ENCODE measurements at regions not wholly inside any gene's neighbourhood (a gene's known extent, or its start where the extent isn't known, plus 50 kb on each side); places are given as distances from the start of the nearest gene placed in this dataset.
A peak's percentile ranks its signal among the peaks of the same experiment; 100 is the strongest.

DNA sequence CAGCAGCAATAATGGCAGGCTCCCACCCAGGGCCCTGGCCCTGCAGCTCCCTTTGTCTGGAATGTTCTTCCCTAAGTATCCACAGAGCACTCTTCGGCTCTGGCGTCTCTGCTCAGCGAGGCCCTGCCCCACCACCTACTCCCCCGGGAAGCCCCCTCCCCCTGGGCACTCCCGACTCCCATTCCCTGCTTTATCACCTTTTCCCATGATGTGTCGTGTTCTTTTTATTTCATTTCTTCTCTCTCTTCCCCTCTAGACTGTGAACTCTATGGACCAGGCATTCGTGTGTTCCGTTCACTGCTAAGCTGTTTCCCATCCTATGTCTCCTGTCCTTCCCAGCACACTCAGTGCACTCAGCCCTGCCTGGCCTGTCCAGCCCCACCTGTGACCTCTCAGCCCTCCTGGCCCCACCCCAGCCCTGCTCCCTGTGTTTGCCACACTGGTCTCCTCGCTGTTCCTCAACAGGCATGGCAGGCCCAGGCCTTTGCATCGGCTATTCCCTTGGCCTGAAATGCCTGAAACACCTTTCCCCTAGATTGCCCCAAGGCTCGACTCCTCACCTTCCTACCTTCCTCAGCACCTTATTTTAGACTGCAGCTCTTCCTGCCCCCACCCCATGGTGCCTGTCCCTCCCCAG lies 107.4 kb downstream of the TPRA1 start:
- DNase-seq: no peak

DNA sequence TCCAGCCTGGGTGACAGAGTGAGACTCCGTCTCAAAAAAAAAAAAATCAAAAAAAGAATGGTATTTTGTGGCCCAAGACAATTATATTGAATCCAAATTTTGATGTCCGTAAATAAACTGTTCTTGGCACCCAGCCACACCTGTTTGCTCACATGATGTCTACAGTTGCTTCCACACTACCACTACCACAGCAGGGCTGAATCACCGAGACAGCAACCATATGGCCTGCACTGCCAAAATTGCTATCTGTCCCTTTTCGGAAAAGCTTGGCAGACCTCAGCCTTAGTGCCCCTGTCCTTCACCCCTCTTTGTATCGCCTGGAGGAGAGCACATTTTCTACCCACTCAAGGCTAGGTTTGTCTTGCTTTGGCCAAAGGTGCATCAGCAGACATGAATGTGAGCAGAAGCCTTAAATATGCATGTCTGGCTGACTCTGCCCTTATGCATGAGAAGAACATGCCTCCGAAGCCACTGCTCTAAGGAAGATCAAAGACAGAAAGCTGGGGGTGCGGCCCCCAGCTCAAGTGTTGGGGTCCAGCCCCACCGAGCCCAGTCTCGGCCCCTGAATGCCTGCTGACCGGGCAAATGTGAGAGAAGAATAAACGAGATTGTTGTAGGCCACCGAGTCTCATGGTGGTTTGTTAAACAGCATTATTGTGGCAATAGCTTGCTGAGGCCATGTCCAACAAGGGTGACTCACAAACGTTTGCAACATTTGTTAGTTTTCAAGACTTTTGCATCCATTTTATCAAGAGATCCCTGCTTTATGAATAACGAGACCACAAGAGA lies 108.1 kb downstream of the TPRA1 start:
- peak; percentile 64 for DNase-seq

DNA sequence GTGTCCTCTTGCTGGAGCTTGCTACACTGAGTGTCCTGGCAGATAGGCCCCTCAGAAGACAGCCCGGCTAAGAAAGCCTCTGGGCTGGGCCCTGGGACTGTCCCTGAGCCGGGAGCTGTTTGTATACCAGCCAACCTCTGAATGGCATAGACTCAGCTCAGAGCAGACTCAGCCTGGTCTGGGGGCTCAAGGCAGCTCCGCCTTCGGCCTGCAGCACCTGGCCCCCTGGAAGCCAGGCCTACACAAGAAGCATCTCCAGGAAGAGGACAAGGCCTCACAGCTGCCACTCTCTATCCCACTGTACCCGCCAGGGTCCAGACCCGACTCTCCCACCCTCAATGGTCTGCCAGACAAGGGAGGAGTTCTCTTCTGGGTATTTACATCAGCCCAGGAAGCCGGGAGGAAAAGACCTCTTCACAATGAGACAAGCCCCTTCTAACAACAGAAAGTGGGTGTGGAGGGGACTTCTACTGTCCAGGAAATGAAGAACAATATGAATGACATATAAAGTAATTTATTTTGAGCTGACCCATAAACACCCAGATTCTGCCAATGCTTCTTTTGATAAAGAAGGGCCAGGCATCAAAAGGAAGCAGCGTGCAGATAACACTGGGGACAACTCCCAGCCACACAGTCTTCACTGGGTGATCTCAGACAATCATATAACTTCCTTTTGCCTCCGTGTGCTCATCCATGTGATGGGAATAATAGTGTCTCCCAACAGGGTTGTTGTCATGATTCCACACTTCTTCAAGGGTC lies 110.2 kb downstream of the TPRA1 start:
- DNase-seq: peak; percentile 65

DNA sequence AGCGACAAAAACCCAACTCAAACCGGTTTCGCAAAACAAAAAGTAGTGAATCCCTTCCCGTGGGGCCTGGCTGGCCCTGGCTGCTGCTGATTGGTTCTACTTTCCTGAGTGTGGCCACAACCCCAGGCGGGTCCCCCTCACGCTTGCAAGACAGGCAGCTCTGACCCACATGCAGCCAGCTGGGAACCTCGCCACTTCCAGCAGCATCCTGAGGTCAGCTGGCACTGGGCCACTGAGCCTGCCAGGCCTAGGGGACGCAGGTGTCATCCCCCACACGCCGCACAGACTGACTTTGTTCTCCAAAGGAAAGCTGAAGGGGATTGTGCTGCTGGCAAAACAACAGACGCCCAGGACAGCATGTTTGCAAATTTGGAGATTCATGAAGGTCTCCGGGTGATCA lies 111.1 kb downstream of the TPRA1 start:
- no peak for DNase-seq

DNA sequence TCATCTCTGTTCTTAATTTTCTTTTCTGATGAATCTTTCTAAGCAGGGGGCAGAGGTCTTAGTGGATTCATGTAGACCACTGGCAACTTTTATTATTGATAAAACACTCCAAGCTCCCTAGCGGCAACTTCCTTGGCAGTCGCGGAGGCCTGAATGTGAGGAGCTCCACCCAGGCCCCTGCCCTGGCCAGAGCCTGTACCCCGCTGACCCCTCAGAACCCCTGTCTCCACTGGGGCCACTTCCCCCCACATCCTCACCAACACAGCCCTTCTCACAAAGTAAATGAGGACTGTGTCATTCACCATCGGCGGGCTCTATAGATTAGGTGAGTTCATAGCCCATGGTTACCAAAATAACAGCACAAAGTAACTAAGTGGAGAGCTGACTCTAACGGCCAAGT lies 111.6 kb downstream of the TPRA1 start:
- DNase-seq: no peak

DNA sequence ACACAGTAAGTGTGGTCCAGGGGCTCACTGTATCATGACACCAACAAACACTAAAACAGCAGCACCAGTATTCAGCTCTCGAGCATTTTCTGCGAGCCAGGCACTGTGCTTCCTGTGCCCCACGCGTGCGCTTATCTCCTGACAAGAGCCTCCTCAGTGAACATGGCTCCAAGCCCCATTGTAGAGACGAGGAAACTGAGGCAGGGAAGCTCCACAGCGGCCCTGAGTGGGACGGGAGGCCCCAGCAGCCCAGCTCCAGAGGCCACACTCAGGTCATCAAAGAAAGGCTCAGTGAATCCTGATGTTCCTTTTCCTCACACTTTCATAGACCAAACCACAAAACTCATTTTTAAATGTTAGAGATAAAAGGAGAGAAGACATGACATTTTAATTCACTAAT lies 113.1 kb downstream of the TPRA1 start:
- DNase-seq: no peak

DNA sequence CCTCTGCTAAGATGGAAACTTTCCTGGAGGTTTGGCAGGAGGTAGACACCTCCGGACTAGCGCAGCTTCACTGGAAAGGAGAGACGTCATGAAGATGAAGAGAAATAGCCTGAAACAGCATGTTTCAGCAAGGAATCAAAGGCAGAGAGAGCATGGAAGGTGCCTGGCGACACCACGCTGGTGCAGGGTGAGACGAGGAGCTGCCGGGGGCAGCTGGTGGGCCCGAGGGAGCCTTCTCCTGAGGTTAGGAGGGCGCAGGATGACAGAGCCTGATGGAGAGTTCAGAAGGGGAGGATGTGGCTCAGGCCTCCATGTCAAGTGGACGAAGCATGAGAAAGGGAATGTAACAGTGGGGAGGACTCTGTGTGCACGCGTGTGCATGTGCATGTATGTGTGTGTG lies 113.6 kb downstream of the TPRA1 start:
- DNase-seq: no peak

DNA sequence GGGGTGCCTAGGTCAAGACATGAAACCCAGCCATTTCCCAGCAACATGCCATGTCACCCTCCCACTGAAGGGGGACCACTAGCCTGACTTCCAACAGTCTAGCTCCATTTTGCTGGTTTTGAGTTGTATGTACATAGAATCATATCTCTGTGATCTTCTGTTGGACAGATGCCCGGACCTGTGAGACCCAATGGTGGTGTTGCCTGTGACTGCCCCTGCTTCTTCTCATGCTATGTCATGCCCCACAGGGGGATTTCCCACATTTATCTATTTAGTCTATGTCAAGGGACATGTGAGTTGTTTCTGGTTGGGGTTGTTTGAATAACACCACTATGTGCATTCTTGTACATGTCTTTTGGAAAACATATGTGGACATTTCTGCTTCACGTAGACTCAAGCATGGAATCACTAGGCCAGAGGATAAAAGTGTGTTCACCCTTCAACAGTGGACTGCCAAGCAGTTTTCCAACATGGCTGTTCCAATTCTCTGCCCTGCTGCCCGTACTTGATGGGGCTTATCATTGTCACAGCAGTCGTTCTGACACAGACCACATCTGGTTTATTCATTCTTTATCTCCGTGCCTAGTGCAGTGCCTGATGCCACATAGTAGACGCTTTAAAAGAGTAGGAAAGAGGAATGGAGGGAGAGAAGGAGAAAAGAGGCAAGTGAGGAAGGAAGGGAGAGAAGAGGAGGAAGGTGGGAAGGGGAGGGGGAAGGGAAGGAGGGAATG lies 114.4 kb downstream of the TPRA1 start:
- peak; percentile 79 for DNase-seq

DNA sequence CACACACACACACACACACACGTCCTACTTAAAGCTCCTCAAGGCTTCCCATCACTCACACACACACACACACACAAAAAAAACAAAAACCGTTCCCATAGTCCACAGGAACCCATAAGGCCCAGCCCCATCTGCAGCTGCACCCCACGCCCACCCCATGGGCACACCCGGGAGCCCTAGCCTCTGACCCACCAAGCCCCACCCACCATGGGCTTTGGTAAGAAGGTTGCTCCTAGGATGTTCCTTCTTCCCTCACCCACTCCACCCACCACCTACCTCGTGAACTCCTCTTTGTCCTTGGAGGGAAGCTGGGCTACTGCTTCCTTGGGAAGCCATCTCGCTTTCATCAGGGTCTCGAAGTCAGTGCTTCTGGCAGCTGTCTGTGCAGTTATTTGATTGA lies 115.1 kb downstream of the TPRA1 start:
- DNase-seq: no peak

DNA sequence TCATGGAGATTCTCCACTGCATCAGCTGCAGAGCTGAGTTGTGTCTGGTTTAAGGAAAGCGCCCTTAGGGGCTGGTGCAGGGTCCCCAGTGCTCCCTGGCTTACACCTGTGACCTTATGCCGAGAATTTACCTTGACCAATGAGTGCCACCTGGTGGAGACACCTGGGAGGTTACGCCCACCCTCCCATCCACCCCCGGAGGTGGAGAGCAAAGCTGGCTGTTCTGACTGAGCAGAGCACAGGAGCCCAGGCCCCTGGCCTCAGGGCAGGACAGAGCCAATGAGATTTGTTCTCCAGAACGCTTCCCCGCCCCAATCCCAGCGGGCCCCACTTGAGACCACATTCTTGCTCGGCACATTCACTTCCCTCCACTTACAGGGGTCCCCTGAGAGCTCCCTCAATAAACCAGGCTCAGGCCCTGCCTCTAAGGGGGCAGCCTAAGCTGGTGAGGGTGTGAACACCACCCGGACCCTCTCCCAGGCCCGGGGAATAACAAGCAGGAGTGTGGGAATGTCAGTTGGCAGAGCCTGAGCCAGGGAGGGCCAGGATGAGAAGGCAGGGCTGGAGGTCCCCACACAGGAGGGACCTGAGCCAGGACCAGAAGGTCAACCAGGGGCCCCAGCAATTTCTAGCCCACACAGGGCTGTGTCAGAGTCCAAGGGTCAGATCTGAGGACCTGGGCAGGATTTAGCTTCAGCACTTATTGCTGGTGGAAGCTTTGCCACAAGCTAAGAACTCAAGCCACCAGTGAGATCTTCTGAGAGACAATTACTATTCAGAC lies 117.1 kb downstream of the TPRA1 start:
- DNase-seq: no peak

DNA sequence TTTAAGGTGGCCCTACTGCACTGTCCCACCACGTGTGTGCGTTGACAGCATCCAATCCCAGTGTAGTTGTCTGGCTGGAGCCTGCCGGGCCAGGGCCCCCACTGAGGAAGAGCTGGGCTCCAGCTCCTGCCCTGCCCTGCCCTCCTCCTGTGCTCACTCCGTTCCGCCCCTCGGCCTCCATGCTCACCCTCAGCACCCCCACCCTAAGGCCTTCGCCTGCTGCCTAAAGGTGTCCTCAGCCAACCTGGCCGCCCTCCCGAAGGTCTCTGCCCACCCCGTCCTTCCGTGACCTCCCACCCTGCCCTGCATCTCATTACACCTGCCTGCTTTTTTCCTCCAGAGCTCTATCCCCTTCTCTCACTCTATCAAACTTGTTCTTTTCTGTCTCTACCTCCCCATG lies 118.0 kb downstream of the TPRA1 start:
- DNase-seq: no peak

DNA sequence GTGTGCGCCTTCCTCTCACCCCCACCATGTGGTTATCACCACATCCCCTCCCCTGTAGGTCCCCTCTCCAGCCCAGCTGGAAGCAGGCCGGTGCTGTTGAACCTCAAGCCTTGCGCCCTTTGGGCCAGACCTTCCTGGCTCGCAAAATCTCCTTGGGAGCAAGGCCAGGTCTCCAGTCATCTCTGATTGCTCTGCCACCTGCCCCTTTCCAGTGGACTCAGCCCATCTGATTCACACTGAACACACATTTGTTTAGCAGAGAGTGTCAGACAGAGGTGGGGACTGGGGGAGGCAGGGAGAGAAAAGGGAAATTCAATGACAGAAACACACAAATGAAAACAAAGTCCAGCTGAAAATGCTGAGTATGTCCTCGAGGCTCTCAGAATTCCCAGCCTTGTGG lies 119.4 kb downstream of the TPRA1 start:
- DNase-seq: no peak

DNA sequence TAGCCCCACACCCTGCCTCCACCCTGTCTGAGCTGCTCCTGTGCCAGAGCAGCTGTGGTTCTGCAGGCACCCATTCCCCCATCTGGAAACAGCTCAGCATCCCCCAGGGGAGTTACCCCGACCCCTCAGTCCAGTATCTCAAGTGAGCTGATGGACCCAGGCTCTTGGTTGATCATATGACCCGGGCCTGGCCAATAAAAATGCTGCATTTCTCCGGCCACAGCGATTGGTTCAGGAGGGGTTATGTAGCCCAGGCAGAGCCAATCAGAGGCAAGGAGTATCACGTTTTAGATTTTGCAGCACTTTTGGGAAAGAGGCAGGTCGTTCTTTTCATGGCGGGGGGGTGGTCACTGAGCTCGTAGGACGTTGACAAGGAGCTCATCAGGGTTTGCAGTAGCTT lies 120.8 kb downstream of the TPRA1 start:
- DNase-seq: no peak

DNA sequence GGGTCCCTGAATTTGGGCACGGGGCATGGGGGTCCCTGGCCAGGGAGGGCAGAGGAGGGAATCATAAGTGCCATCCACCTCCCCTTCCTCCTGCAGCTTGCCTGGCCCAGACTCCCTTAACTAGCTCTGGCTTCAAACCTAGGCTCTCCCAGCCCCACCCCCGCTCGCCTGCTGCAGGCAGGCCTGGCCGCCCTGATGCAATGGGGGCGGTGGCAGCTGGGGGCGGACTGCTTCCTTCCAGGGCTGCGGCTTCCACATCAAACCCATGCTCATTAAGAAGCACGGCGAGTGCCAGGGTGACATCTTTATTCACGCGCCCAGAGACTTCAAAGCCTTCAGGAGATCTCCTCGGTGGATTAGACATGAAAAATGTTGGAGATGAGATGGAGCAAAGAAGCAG lies 123.1 kb downstream of the TPRA1 start:
- DNase-seq: no peak

DNA sequence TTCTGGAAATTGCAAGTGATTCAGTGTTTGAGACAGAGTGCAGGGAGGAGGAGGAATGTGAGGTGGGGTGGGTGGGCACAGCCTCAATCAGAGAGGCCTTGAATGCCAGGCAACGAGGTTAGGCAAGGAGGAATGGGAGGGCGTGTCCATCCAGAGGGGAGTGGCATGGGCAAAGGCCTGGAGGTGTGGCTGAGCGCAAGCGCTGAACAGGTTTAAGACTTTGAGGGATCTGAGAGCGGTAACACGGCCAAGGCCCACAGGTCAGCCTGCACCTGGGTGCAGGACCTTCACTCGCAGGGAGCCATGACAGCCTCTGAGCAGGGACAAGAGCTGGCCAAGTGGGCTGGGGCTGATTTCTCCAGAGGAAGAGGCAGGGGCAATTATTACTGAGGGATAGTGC lies 125.9 kb downstream of the TPRA1 start:
- no peak for DNase-seq

DNA sequence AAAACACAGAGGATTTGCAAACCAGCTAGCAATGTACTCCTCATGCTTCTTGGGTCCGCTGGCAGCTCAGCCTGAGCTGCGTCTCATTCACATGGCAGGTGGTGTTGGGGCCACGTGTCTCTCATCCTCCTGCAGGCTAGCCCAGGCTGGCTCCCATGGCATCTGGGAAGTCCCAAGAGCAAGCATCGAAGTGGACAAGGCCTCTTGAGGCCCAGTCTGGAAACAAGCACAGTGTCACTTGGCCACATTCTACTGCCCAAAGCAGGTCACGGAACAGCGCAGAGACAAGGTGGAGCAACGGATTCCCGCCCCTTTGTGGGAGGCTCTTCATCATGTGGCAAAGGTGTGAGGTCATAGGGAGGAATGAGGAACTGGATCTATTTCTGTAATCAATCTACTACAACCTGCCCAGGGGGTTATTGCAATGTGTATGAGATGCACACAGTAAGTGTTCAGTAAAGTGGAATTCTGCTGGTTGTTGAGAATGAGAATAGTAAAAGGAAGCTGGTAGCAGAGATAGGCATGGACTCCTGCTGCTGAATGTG lies 128.3 kb downstream of the TPRA1 start:
- DNase-seq: no peak

DNA sequence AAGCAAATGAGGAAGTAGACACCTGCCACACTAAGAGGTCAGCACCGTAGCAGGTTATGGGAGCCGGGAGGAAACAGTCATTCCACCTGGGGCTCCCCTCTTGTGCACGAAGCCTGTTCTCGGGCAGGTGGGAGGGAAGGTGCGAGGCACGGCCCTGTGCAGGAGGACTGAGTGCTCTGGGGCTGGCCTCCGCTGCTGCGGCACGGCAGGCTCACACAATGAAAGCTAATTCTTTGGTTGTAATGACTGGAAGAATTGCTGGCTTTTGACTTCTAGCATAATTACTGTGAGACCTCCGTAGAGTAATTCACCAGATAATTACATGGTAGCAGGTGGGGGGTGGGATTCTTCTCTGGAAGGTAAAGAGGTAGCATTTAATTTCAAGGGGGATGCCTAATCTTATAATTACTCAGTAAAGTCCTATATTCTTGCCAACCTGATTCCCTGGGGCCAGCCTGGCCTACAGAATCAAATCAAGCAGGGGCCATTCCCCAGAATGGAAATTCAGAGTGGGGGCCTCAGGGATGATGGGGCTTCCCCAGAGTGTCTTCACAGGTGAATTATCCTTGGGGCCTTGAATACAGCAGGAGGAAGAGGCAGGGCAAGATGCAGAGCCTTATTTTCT lies 129.1 kb downstream of the TPRA1 start:
- no peak for DNase-seq

DNA sequence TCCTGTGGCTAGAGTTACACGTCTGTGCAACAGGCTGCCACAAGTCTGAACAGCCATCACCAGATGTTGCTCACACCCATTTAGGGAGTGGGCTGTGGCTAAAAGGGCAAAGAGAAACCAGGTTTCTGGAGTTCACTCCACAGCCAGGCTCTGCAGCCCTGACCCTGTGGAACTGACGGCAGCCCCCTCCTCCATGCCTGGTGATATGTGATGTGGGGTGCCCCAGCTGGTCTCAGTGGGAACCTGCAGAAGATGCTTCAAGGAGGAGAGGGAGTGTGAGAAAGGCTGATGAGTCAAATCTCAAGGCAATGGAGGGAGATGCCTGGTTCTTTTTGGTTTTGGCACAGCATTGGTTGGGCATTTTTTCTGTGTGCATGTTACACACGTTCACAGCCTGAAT lies 130.6 kb downstream of the TPRA1 start:
- no peak for DNase-seq

DNA sequence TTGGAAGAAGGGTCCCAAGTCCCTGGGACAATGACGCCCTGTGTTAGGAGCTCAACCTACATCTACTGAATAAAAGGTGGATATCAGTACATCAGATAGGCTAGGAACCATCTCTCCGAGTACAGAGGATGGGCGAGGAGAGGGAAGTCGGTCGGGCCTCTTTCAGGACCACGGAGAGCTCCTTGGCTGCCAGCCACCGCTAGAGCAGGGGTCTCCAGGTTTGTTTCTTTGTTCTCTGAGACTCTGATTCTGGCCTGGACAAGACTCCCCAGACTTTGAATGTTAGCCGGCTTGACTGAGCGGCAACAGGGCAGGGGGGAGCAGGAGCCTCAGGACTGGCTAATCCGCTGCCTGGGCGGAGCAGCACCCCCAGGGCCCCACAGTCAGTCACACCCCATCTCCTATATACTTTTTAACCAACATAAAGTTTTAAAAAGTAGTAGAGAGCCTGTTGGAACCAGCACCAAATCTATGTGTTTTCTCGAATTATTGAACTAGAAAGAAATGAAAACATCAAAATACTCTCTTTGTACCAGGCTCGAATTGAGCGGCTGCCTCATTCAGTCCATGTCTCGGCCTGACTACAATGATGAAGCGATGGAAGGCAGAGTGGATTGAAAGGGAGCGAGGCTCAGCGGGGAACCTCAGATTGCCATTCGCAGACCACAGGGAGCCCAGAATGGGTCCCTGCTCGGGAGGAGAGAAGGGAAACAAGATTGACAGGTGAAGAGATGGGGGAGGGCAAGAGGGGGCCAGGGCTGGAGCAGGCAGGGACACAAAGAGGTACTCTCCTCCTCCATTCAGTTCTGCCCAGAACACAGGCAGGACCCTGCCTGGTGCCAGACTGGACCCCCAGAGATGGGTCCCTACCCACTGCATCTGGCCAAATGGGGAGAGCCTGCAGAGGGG lies 131.6 kb downstream of the TPRA1 start:
- peak; percentile 51 for DNase-seq

DNA sequence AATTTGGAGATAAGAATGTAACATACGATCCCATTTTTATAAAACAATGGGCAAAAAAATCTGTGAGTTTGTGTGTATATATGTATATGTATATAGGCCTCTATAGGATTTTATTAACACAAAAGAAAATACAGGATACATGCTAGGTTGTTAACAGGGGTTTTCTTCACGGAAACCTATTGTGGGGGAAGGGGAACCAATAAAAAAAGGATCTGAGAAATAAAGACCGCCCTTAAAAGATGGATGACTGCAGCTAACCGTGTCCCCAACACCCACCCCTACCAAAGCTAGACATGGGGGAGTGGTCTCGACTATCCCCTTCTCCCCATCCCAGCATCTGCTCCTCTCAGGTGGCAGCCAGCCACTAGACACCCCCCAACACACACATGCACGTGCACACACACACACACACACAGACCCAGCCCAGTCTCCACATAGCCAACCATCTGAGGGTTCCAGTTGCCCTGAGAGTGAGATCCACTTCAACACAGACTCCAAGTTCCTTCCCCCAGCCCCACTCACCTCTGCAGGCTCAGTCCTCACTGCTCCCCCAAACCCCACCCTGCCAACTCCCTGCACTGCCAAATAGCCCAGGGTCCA lies 132.9 kb downstream of the TPRA1 start:
- no peak for DNase-seq

Data from hematopoietic multipotent progenitor cell treated with erythropoietin and hydrocortisone succinate and interleukin-3 and kit ligand, for 6 days (in vitro differentiated cells).